GM12872 (cell line): ENCODE measurements at regions not wholly inside any gene's neighbourhood (a gene's known extent, or its start where the extent isn't known, plus 50 kb on each side); places are given as distances from the start of the nearest gene placed in this dataset.

Experiments
- CTCF ChIP-seq: IDR thresholded peaks from 3 replicates; pipeline ENCODE4 v1.5.1; 2011; ENCODE audit warnings: low read depth, mild to moderate bottlenecking, low read length, moderate library complexity; ENCODE audit not compliant: insufficient read depth

- TF ChIP-seq CTCF = no peak
These were observed 62.6 kb upstream of the ARMC2 start for GRCh38 chr6:108785653-108786052.

- TF ChIP-seq CTCF = no peak
These were observed 59.8 kb upstream of the ARMC2 start for GRCh38 chr6:108788416-108788815.

- no peak for TF ChIP-seq CTCF
These were observed 58.7 kb upstream of the ARMC2 start for GRCh38 chr6:108789475-108789874.

- no peak for TF ChIP-seq CTCF
These were observed 56.5 kb upstream of the ARMC2 start for GRCh38 chr6:108791700-108792099.

- no peak for TF ChIP-seq CTCF
These were observed 54.5 kb upstream of the ARMC2 start for GRCh38 chr6:108793516-108794251.

- TF ChIP-seq CTCF = no peak
These were observed 53.1 kb upstream of the ARMC2 start for GRCh38 chr6:108795122-108795521.

- no peak for TF ChIP-seq CTCF
These were observed 52.4 kb upstream of the ARMC2 start for GRCh38 chr6:108795814-108796213.

GRCh38 chr6:108796875-108797274 lies 51.3 kb upstream of the ARMC2 start:
- no peak for TF ChIP-seq CTCF
